Ramos (cell line): ENCODE measurements at regions not wholly inside any gene's neighbourhood (a gene's known extent, or its start where the extent isn't known, plus 50 kb on each side); places are given as distances from the start of the nearest gene placed in this dataset.

Experiments
- in situ Hi-C: fragments of 300-500 bp; cut with MboI; formaldehyde crosslinking; loops from one replicate; pipeline ENCODE4 v1.14.3; 2022; ENCODE audit warnings: low sequenced_read_pairs; ENCODE audit not compliant: unreplicated experiment

DNA sequence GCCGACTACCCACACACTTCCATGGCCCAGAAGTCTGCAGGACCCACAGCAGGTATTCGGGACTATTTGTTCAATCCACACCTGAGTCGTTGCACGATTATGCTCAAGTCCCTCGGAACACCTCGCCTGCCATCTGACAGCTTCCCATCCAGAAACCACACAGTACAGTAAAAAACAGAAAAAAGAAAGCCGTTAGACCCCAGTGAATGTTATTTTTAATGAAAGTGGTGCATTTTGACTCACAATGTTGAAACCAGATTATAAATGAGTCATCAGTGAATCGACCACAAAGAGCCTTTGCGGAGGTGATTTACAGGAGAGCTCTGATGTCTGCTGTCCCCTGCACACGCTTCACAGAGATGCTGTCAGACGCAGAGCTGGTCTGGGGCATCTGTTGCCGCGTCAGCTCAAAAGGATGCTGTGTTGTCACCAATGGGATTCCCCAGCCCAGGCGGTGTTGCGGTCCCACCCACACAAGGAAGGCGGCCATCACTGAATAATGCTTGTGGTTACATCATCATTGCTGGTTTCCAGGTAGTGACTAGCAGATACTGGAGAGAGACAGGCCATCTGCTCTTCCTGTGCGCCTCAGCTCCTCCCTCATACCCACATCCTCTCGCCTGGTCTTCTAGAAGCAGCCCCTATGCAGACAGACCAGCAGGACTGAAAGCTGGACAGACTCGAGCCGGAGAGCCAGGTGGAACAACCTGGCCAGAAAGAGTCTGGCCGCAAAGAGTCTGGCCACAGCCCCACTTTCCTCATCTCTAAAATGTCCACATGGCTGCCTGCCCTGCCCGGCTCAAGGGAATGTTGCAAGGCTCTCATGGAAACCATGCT lies 116.8 kb downstream of the TOMM20 start:
- in situ Hi-C loops = no loop called here

DNA sequence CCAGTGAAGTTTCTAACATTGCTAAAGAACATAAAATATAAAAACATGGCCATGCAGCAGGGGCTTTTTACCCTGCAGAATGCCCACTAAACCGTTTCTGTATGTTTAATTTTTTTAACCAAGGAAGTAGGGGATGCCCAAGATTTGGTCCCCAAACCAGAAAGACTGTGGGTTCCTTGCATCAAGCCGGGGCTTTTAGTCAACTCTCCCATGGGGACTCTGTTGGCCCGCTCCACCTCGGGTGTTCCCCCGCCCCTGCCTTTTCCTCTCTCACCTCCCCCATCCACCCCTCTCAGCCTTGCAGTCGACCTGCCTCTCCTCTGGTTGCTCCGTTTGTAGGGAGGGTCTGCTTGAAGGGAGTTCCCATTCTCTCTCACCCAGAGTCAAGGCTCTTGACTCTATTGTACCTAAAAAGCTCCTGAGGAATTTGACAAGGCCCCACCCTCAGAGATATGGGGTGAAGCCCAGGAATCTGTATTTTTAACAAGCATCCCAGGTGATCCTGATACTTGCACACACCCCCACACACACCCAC lies 117.5 kb downstream of the TOMM20 start:
- in situ Hi-C loops = no loop called here

DNA sequence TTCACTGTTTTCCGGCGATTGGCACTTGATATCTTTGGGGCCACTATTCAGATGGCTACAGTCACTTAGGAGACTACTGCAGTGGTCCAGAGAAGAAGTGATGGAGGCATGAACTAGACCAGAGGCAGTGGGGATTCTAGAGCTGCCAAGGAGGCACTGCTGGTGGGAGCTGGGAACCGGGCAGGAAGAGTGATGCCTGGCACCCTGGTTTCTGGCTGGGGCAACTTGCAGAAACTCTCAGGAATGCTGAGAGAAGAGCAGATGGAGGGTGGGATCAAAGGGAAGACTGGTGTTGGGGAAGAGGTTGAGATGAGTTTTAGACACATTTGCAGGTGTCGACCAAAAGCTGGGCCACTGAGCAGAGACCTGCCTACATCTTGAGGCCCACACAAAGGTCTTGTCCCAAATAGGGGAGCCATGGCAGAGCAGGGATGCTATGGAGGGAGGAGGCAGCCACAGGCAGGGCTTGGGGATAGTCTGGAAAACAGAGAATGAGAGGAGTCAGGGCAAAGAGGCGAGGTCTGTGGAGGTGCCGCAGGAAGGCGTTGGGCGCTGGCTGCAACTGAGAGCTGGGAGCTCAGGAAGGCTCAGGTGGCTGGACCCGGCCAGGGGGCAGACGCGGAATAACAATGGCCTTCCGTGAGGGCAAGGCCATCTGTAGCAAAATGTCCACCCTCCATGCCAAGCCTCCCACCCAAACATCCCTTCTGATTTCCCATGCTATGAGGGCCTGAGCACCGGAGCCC lies 118.9 kb downstream of the TOMM20 start:
- in situ Hi-C loops = no loop called here

DNA sequence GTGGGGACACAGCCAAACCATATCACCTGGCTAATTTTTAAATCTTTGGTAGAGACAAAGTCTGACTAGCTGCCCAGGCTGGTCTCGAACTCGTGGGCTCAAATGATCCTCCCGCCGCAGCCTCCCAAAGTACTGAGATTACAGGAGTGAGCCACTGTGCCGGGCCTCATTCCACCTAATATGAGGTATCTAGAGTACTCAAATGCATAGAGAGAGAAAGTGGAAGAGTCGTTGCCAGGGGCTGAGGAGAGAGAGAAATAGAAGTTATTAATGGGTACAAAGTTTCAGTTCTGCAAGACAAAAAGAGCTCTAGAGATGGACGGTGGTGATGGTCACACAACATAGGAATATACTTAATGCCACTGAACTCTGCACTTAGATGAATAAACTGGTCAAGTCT lies 119.6 kb downstream of the TOMM20 start:
- in situ Hi-C loops = no loop called here

GRCh38 chr1:235008239-235008638 lies 120.4 kb downstream of the TOMM20 start:
- in situ Hi-C loops = no loop called here

DNA sequence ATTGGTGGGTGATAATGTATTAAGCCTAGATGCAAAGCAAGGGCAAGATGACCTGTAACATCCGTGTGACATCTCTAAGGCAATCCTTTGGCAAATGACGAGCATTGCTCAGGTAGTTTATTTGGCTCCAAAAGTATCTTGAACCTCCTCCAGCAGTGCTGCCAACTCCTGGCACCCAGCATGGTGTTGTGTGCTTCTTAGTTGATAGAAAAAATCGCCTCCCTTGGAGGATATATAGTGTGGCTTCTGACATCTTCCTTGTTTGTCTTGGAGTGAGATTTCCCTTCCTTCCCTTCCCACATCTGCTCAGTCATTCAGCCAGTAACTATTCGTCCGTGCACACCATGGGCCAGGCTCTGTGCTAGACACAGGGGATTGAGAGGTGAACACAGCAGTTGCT lies 121.8 kb downstream of the TOMM20 start:
- in situ Hi-C loops = no loop called here

DNA sequence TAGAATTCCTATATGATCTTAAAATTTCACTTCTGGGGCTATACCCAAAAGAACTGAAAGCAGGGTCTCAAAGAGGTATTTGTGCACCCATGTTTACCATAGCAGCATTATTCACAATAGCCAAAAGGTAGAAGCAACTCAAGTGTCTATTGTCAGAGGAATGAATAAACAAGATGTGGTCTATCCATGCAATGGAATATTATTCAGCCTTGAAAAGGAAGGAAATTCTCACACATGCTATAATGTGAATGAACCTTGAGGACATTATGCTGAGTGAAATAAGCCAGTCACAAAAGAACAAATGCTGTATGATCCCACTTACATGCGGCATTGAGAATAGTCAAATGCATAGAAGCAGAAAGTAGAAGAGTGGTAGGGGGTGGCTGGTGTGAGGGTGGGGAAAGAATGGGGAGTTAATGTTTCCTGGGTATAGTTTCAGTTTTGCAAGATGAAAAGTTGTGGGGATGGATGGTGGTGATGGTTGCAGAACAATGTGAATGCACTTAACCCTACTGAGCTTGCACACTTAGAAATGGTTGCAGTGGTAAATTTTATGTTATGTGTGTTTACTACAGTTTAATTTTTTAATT lies 122.4 kb downstream of the TOMM20 start:
- in situ Hi-C loops = no loop called here

GRCh38 chr1:235004840-235005391 lies 123.7 kb downstream of the TOMM20 start:
- in situ Hi-C loops = no loop called here

DNA sequence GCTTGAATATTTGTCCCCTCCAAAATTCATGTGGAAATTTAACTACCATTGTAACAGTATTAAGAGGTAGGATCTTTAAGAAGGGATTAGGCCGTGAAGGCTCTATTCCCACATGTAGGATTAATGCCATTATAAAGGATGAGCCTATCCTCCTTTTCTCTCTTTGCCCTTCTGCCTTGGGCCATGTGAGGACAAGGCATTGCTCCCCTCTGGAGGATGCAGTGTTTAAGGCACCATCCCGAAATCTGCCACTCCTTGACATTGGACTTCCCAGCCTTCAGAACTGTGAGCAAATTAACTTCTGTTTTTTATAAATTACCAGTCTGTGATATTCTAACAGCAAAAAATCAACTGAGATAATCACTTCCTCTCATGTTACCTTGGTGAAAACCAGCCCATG lies 124.4 kb downstream of the TOMM20 start:
- in situ Hi-C loops = no loop called here

- in situ Hi-C loops = no loop called here
Observed at GRCh38 chr1:235002706-235003300, 125.8 kb downstream of the TOMM20 start.

DNA sequence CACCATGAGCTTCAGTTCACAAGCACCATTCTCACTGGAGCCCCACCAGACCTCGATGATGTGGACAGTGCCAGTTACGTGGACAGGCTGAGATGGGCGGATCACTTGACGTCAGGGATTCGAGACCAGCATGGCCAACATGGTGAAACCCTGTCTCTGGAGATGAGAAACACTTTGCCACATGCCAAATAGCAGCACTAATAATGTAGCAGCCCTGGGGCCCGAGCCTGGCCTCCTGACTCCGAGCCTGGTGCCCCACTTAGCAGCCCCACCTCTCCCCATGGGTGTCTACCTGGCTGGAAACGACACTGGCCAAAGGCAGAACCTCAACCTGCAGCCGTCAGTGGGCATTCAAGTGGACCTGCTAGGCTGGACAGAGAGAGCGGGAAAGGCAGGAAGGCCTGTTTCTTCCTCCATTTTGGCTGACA lies 129.1 kb downstream of the TOMM20 start:
- in situ Hi-C loops = no loop called here

- in situ Hi-C loops = no loop called here
Observed at GRCh38 chr1:234997896-234998741, 130.5 kb downstream of the TOMM20 start.

GRCh38 chr1:234997201-234997895 lies 131.3 kb downstream of the TOMM20 start:
- in situ Hi-C loops = no loop called here

DNA sequence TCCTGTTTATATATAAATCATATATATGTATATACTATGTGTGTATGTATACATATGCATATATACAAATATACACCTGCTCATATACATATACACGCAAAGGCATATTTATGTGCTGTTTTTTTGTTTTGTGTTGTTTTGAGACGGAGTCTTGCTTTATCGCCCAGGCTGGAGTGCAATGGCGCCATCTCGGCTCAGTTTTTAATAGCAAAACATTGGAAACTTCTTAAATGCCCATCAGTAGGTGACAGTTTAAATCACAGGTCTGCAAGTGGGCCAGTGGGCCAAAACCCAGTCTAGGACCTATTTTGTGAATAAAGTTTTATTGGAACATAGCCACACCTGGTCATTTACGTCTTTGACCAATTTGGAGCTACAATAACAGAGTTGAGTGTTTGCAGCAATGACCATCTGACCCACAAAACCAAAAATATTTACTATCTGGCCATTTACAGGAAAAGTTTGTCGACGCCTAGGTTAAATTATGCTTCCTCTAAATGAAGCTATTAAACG lies 132.3 kb downstream of the TOMM20 start:
- in situ Hi-C loops = no loop called here

DNA sequence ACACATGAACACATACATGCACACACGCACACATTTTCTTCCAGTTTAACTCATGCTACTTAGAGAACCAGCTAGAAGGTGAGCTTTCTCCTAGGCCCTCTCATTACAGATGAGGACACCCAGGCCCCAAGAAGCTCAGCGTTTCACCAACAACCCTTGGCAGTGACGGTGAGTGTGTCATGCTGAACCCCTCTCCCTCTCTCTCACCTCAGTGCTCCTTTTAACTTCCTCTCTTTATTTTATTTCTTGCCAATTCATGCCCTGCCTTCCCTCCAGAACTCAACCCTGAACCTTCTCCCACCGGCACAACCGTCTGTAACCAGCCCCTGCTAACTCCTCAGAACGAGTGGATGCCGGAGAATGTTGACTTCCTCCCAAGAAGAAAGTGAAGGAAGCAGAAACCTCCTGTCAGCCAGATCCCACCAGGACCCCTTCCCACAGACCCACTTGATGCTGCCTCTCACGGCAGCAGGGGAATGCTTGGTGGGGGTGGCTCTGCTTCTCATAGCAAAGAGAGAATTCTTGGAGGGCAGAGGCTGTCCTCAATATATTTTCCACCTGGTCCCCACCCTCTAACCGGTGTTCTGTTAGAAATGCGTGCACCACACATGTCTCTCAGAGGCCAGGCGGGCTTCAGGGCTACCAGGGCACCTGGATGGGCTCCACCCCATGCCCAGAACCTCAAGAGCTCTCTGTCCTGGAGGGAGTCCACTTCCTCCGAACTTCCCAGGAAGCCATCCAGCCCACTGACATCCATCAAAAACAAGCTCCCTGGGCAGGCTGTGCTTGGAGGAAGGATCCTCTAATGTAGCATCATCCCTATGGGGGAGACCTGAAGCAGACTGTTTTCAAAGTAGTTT lies 134.0 kb downstream of the TOMM20 start:
- in situ Hi-C loops = no loop called here

- in situ Hi-C loops = no loop called here
Observed at GRCh38 chr1:234992065-234992464, 136.6 kb downstream of the TOMM20 start.

DNA sequence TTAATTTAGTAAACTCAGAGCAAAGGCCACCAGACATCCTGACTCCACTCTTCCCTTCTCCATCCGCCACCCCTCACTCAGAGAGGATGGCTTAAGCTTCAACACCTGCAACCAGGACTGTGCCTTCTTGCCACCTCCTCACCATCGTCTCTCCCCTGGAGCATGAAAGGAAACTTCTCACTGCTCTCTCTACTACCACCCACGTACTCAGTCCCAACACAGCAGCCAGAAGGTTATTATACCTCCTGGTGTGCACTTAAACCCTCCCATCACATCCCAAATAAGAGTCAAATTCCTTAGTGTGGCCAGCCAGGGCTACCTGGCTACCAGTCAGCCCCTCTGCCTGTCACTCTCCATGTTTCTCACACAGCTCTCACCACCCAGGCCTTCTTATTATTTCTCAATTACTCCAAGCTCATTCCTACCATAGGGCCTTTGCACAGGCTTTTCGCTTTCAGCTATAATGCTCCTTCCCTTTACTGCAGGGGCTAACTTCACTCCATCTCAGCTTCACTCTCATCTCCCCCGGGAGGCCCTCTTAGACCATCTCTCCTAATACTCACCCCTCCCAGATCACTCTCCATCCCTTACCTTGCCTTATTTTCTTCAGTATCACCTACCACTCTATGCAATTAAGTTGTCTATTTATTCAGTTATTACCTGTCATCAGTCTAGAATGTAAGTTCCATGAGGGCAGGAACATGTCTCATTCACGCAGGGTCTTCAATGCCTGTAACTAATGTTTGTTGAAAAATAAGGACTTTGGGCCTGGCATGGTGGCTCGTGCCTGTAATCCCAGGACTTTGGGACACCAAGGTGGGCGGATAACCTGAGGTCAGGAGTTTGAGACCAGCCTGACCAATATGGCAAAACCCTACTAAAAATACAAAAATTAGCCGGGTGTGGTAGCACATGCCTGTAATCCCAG lies 137.5 kb downstream of the TOMM20 start:
- in situ Hi-C loops = no loop called here
